OCI-LY1 (cell line): ENCODE measurements at regions not wholly inside any gene's neighbourhood (a gene's known extent, or its start where the extent isn't known, plus 50 kb on each side); places are given as distances from the start of the nearest gene placed in this dataset.

Experiments
- H2AFZ ChIP-seq: fragments of 200-600 bp; sonication (generic), shearing (Covaris generic); 2 replicates; pipeline ENCODE4 v1.6.0; 2014; ENCODE audit warnings: antibody characterized with exemption, mild to moderate bottlenecking, low read length
- H3F3A ChIP-seq: fragments of 200-600 bp; sonication (generic), shearing (Covaris generic); 2 replicates; pipeline ENCODE4 v1.6.0; 2014; ENCODE audit warnings: mild to moderate bottlenecking, antibody characterized with exemption, low read length, moderate library complexity; ENCODE audit not compliant: insufficient read depth
- H3K27ac ChIP-seq: fragments of 200-600 bp; sonication (generic); 2 replicates; pipeline ENCODE4 v1.5.1; 2014; ENCODE audit warnings: low read length, mixed run types, mild to moderate bottlenecking, low read depth; ENCODE audit not compliant: poor library complexity, severe bottlenecking
- H3K27me3 ChIP-seq: fragments of 200-600 bp; sonication (generic); 2 replicates; pipeline ENCODE4 v1.6.0; 2014; ENCODE audit warnings: antibody characterized with exemption, mild to moderate bottlenecking, low read length, moderate library complexity; ENCODE audit not compliant: insufficient read depth
- H3K36me3 ChIP-seq: fragments of 200-600 bp; sonication (generic); 2 replicates; pipeline ENCODE4 v1.6.1; 2014; ENCODE audit warnings: mild to moderate bottlenecking, antibody characterized with exemption, low read length, moderate library complexity, mixed read lengths; ENCODE audit not compliant: insufficient read depth
- H3K4me1 ChIP-seq: fragments of 200-600 bp; sonication (generic); 2 replicates; pipeline ENCODE4 v1.5.1; 2014; ENCODE audit warnings: mild to moderate bottlenecking, low read length, moderate library complexity; ENCODE audit not compliant: insufficient read depth, severe bottlenecking
- H3K4me2 ChIP-seq: fragments of 200-600 bp; sonication (generic), shearing (Covaris generic); 2 replicates; pipeline ENCODE4 v1.6.1; 2014; ENCODE audit warnings: low read length
- H3K4me3 ChIP-seq: fragments of 200-600 bp; sonication (generic); 2 replicates; pipeline ENCODE4 v1.5.1; 2014; ENCODE audit warnings: low read length, low read depth, mild to moderate bottlenecking, mixed read lengths; ENCODE audit not compliant: poor library complexity, severe bottlenecking
- H3K79me2 ChIP-seq: fragments of 200-600 bp; shearing (Covaris generic); 2 replicates; pipeline ENCODE4 v1.6.1; 2016; ENCODE audit warnings: mixed run types, low read length, mixed read lengths; ENCODE audit not compliant: insufficient read depth
- H3K9ac ChIP-seq: fragments of 200-600 bp; sonication (generic), shearing (Covaris generic); 2 replicates; pipeline ENCODE4 v1.6.1; 2014; ENCODE audit warnings: mild to moderate bottlenecking, low read length, mixed read lengths
- H3K9me2 ChIP-seq: fragments of 200-600 bp; sonication (generic), shearing (Covaris generic); 2 replicates; pipeline ENCODE4 v1.6.1; 2014; ENCODE audit warnings: low read depth, mild to moderate bottlenecking, low read length, mixed read lengths
- H3K9me3 ChIP-seq: fragments of 200-600 bp; shearing (Covaris generic); 2 replicates; pipeline ENCODE4 v1.6.1; 2014; ENCODE audit warnings: low read length, mixed read lengths
- H4K20me1 ChIP-seq: fragments of 200-600 bp; sonication (generic), shearing (Covaris generic); 2 replicates; pipeline ENCODE4 v1.6.0; 2016; ENCODE audit warnings: mild to moderate bottlenecking, low read length; ENCODE audit not compliant: insufficient read depth
- EZH2 ChIP-seq: fragments of 200-600 bp; sonication (generic), shearing (Covaris generic); IDR thresholded peaks from 2 replicates; pipeline ENCODE4 v1.8.0; 2017; ENCODE audit warnings: borderline replicate concordance, mixed run types, mild to moderate bottlenecking, antibody characterized with exemption, low read length, moderate library complexity, mixed read lengths
- TF ChIP-seq, protein P1 (sequence below): fragments of 200-600 bp; sonication (generic), shearing (Covaris generic); IDR thresholded peaks from 2 replicates; pipeline ENCODE4 v1.5.1; 2017; ENCODE audit warnings: mild to moderate bottlenecking, antibody characterized with exemption, low read length, moderate library complexity, mixed read lengths

DNA sequence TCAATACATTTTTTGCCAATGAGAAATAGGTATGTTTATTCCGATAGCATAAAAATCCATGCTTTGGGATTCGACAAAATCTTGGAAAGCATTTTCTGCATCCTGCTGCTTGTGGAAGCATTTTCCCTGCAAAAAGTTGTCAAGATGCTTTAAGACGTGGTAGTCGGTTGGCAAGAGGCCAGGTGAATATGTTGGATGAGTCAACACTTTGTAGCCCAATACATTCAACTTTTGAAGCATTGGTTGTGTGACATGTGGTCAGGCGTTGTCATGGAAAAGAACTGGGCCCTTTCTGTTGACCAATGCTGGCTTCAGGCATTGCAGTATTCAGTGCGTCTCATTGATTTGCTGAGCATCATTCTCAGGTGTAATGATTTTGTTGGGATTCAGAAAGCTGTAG, 764.5 kb downstream of the TRIB2 start:
- Histone ChIP-seq H3K9me3 (no peaks in the 10 kb centered on the region), H3F3A (no peaks in the 10 kb centered on the region), H3K9me2 (no peaks in the 10 kb centered on the region), H3K36me3 (no peaks in the 10 kb centered on the region), H4K20me1 (no peaks in the 10 kb centered on the region), H3K4me1 (no peaks in the 10 kb centered on the region), H3K27me3 (no peaks in the 10 kb centered on the region), H3K79me2 (no peaks in the 10 kb centered on the region), H3K4me3 (no peak overlapping the region), H3K9ac (no peak overlapping the region), H3K4me2 (no peak overlapping the region), H2AFZ (no peak overlapping the region), H3K27ac (no peak overlapping the region)
- TF ChIP-seq, protein P1, sequence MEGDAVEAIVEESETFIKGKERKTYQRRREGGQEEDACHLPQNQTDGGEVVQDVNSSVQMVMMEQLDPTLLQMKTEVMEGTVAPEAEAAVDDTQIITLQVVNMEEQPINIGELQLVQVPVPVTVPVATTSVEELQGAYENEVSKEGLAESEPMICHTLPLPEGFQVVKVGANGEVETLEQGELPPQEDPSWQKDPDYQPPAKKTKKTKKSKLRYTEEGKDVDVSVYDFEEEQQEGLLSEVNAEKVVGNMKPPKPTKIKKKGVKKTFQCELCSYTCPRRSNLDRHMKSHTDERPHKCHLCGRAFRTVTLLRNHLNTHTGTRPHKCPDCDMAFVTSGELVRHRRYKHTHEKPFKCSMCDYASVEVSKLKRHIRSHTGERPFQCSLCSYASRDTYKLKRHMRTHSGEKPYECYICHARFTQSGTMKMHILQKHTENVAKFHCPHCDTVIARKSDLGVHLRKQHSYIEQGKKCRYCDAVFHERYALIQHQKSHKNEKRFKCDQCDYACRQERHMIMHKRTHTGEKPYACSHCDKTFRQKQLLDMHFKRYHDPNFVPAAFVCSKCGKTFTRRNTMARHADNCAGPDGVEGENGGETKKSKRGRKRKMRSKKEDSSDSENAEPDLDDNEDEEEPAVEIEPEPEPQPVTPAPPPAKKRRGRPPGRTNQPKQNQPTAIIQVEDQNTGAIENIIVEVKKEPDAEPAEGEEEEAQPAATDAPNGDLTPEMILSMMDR = no peak
- no peak for TF ChIP-seq EZH2

DNA sequence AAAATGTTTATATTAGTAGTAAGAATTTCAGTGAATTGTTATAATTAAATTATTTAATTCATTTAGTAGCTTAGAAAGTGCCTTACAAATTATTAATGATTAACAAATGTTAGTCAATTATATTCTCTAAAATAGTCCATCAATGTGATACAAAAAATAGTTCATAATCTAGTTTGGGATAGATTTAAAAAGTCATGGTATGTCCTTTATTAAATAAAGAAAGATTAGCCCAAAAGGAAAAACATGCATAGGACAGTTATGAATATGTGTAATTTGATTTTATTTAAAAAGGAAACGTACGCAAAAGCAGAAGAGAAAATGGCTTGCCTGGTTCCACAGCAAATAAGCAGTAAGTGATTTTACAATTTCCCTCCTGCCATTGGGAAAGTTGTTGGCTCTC, 768.5 kb downstream of the TRIB2 start:
- Histone ChIP-seq H3K36me3 (no peaks in the 10 kb centered on the region), H3K4me1 (no peaks in the 10 kb centered on the region), H4K20me1 (no peaks in the 10 kb centered on the region), H3K27ac (no peak overlapping the region), H3F3A (no peaks in the 10 kb centered on the region), H3K4me3 (no peak overlapping the region), H3K4me2 (no peak overlapping the region), H3K27me3 (no peaks in the 10 kb centered on the region), H2AFZ (no peak overlapping the region), H3K79me2 (no peaks in the 10 kb centered on the region), H3K9me3 (no peaks in the 10 kb centered on the region), H3K9ac (no peak overlapping the region), H3K9me2 (no peaks in the 10 kb centered on the region)
- TF ChIP-seq, protein P1 = no peak
- no peak for TF ChIP-seq EZH2

DNA sequence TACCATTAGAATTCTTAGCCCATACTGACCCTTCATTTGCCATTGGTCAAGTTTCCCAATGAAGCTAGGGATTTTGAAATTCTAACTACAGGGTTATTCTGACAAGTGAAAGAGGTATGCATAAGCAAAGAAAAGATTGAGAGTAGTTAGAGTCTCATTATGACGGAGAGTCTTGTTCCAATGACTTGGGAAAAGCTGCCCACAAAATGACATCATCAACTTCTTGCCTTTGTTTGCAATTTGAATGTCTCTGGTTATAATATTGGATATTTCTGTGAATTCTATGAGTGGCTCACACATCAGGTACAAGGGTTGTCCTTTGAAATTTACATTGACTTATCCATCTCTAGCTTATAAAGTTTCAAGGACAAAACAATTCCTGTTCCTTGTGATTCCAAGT, 772.2 kb downstream of the TRIB2 start:
- Histone ChIP-seq H3K9me2 (no peaks in the 10 kb centered on the region), H3K27me3 (no peaks in the 10 kb centered on the region), H3F3A (no peaks in the 10 kb centered on the region), H3K36me3 (no peaks in the 10 kb centered on the region), H2AFZ (no peak overlapping the region), H3K4me3 (no peak overlapping the region), H3K27ac (no peak overlapping the region), H3K79me2 (no peaks in the 10 kb centered on the region), H4K20me1 (no peaks in the 10 kb centered on the region), H3K4me1 (no peaks in the 10 kb centered on the region), H3K4me2 (no peak overlapping the region), H3K9me3 (no peaks in the 10 kb centered on the region), H3K9ac (no peak overlapping the region)
- TF ChIP-seq, protein P1 = no peak
- no peak for TF ChIP-seq EZH2
